Type B pancreatic cell (in vitro differentiated cells): ENCODE measurements at regions not wholly inside any gene's neighbourhood (a gene's known extent, or its start where the extent isn't known, plus 50 kb on each side); places are given as distances from the start of the nearest gene placed in this dataset.

Experiments used
- DNase-seq: peaks from one replicate; pipeline ENCODE4 v3.0.0; 2021; ENCODE audit warnings: mixed read lengths; ENCODE audit not compliant: unreplicated experiment; ENCODE audit errors: extremely low spot score
- H3K27ac Mint-ChIP-seq: 2 replicates; pipeline ENCODE4 v1.8.0; 2021; ENCODE audit warnings: mild to moderate bottlenecking, mixed read lengths
- H3K27me3 Mint-ChIP-seq: 2 replicates; pipeline ENCODE4 v1.8.0; 2021; ENCODE audit warnings: mixed read lengths
- H3K36me3 Mint-ChIP-seq: 2 replicates; pipeline ENCODE4 v1.8.0; 2021; ENCODE audit warnings: mixed read lengths
- H3K4me1 Mint-ChIP-seq: one replicate; pipeline ENCODE4 v1.8.0; 2021; ENCODE audit warnings: mixed read lengths; ENCODE audit not compliant: unreplicated experiment
- H3K4me3 Mint-ChIP-seq: 2 replicates; pipeline ENCODE4 v1.8.0; 2021; ENCODE audit warnings: mild to moderate bottlenecking, mixed read lengths
- H3K9me3 Mint-ChIP-seq: 2 replicates; pipeline ENCODE4 v1.8.0; 2021; ENCODE audit warnings: mixed read lengths
- CTCF ChIP-seq: fragments of 200-600 bp; sonication (generic); conservative IDR thresholded peaks from 2 replicates; pipeline ENCODE4 v1.5.0; 2021; ENCODE audit warnings: antibody characterized with exemption, mild to moderate bottlenecking

- H3K36me3 Mint-ChIP-seq: no peaks in the 10 kb centered on the region
- H3K4me1 Mint-ChIP-seq: no peaks in the 10 kb centered on the region
- no peaks in the 10 kb centered on the region for H3K9me3 Mint-ChIP-seq
- no peak for TF ChIP-seq CTCF
- no peak overlapping the region for H3K4me3 Mint-ChIP-seq
- no peak overlapping the region for H3K27ac Mint-ChIP-seq
- H3K27me3 Mint-ChIP-seq: peaks cover 7% of the 10 kb centered on the region
- no peak for DNase-seq
Observed at GRCh38 chr3:135559802-135560201, 405.7 kb upstream of the PPP2R3A start.

GRCh38 chr3:135560847-135561246 lies 404.7 kb upstream of the PPP2R3A start:
- Mint-ChIP-seq H3K4me3 (no peak overlapping the region), H3K9me3 (no peaks in the 10 kb centered on the region), H3K36me3 (no peaks in the 10 kb centered on the region), H3K27me3 (peaks cover 6% of the 10 kb centered on the region), H3K27ac (no peak overlapping the region), H3K4me1 (no peaks in the 10 kb centered on the region)
- TF ChIP-seq CTCF: no peak
- DNase-seq: no peak

- H3K27ac Mint-ChIP-seq: no peak overlapping the region
- peaks cover 6% of the 10 kb centered on the region for H3K27me3 Mint-ChIP-seq
- no peak for TF ChIP-seq CTCF
- no peaks in the 10 kb centered on the region for H3K4me1 Mint-ChIP-seq
- H3K4me3 Mint-ChIP-seq: no peak overlapping the region
- no peak for DNase-seq
- no peaks in the 10 kb centered on the region for H3K9me3 Mint-ChIP-seq
- H3K36me3 Mint-ChIP-seq: no peaks in the 10 kb centered on the region
Observed at GRCh38 chr3:135564696-135565095, 400.8 kb upstream of the PPP2R3A start.

GRCh38 chr3:135565546-135565945 lies 400.0 kb upstream of the PPP2R3A start:
- Mint-ChIP-seq H3K36me3 (no peaks in the 10 kb centered on the region), H3K4me3 (no peak overlapping the region), H3K27me3 (peaks cover 6% of the 10 kb centered on the region), H3K27ac (no peak overlapping the region), H3K4me1 (no peaks in the 10 kb centered on the region), H3K9me3 (no peaks in the 10 kb centered on the region)
- no peak for TF ChIP-seq CTCF
- DNase-seq: no peak

- Mint-ChIP-seq H3K27me3 (peaks cover 6% of the 10 kb centered on the region), H3K4me1 (no peaks in the 10 kb centered on the region), H3K27ac (no peak overlapping the region), H3K4me3 (no peak overlapping the region), H3K9me3 (no peaks in the 10 kb centered on the region), H3K36me3 (no peaks in the 10 kb centered on the region)
- DNase-seq: no peak
- no peak for TF ChIP-seq CTCF
Observed at GRCh38 chr3:135567223-135567622, 398.3 kb upstream of the PPP2R3A start.

- peaks cover 3% of the 10 kb centered on the region for H3K27me3 Mint-ChIP-seq
- H3K27ac Mint-ChIP-seq: no peak overlapping the region
- DNase-seq: no peak
- TF ChIP-seq CTCF: no peak
- no peaks in the 10 kb centered on the region for H3K9me3 Mint-ChIP-seq
- no peak overlapping the region for H3K4me3 Mint-ChIP-seq
- H3K4me1 Mint-ChIP-seq: no peaks in the 10 kb centered on the region
- no peaks in the 10 kb centered on the region for H3K36me3 Mint-ChIP-seq
Observed at GRCh38 chr3:135576751-135577150, 388.8 kb upstream of the PPP2R3A start.
